Breast epithelium (tissue), 3 donors: ENCODE measurements at regions not wholly inside any gene's neighbourhood (a gene's known extent, or its start where the extent isn't known, plus 50 kb on each side); places are given as distances from the start of the nearest gene placed in this dataset.

Experiments
- POLR2A ChIP-seq: fragments of 450-650 bp; IDR thresholded peaks from one replicate; pipeline ENCODE4 v1.6.1; 2016; ENCODE audit warnings: antibody characterized with exemption, mild to moderate bottlenecking, moderate library complexity
- TF ChIP-seq, protein P1 (sequence below), 3 donors: fragments of 450-650 bp; IDR thresholded peaks; one replicate each; pipeline ENCODE4 v1.5.1; 2016 to 2017; ENCODE audit warnings: antibody characterized with exemption in 3 of 3, mild to moderate bottlenecking in 3 of 3, moderate library complexity in 3 of 3

DNA sequence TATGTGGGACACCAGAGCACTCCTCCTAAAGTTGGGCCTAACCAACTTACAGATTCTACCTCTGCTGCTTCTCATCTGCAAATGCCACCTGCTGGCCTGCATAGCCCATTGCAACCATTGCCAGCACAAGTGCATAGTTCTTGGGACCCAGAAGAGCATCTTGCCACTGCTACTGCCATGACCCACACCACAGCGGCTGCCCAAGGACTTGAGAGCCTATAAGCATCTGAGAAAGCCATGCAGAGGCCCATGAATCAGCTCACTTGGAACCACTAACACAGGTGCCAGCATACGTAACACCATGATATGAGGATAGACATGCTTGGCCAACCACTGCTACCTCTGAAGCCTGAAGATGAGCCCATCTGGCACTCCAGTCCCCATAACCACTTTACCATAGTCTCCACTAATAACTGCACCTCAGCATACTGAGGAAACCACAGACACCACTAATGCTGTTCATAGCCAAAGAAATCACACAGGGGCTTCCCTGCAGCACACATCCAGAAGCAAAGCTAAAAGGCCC lies 258.1 kb upstream of the AGTR2 start:
- TF ChIP-seq, protein P1, sequence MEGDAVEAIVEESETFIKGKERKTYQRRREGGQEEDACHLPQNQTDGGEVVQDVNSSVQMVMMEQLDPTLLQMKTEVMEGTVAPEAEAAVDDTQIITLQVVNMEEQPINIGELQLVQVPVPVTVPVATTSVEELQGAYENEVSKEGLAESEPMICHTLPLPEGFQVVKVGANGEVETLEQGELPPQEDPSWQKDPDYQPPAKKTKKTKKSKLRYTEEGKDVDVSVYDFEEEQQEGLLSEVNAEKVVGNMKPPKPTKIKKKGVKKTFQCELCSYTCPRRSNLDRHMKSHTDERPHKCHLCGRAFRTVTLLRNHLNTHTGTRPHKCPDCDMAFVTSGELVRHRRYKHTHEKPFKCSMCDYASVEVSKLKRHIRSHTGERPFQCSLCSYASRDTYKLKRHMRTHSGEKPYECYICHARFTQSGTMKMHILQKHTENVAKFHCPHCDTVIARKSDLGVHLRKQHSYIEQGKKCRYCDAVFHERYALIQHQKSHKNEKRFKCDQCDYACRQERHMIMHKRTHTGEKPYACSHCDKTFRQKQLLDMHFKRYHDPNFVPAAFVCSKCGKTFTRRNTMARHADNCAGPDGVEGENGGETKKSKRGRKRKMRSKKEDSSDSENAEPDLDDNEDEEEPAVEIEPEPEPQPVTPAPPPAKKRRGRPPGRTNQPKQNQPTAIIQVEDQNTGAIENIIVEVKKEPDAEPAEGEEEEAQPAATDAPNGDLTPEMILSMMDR (IDR thresholded peaks at IDR 0.05) = peak in 1 of 3 donors; percentile 11
- TF ChIP-seq POLR2A = no peak
